Left kidney (tissue), 1 donor: ENCODE measurements at regions not wholly inside any gene's neighbourhood (a gene's known extent, or its start where the extent isn't known, plus 50 kb on each side); places are given as distances from the start of the nearest gene placed in this dataset.
A peak's percentile ranks its signal among the peaks of the same experiment; 100 is the strongest.

Experiments
- DNase-seq: peaks from one replicate; pipeline ENCODE4 v3.0.0-alpha.2; 2013

- no peak for DNase-seq
Measured at GRCh38 chr14:71680736-71681387, 251.4 kb upstream of the RGS6 start.

- DNase-seq, result no peak
Measured at GRCh38 chr14:71682337-71682736, 249.9 kb upstream of the RGS6 start.

- DNase-seq, result no peak
Measured at GRCh38 chr14:71684323-71684722, 247.9 kb upstream of the RGS6 start.

- no peak for DNase-seq
Measured at GRCh38 chr14:71686677-71687076, 245.6 kb upstream of the RGS6 start.

- no peak for DNase-seq
Measured at GRCh38 chr14:71687166-71687831, 244.9 kb upstream of the RGS6 start.

GRCh38 chr14:71688576-71688975, 243.7 kb upstream of the RGS6 start:
- DNase-seq, result no peak

- no peak for DNase-seq
Measured at GRCh38 chr14:71690478-71690877, 241.8 kb upstream of the RGS6 start.

- no peak for DNase-seq
Measured at GRCh38 chr14:71692496-71692895, 239.7 kb upstream of the RGS6 start.

GRCh38 chr14:71693381-71693780, 238.8 kb upstream of the RGS6 start:
- no peak for DNase-seq

- DNase-seq, result no peak
Measured at GRCh38 chr14:71694591-71695530, 237.4 kb upstream of the RGS6 start.

GRCh38 chr14:71695611-71696350, 236.4 kb upstream of the RGS6 start:
- no peak for DNase-seq

- no peak for DNase-seq
Measured at GRCh38 chr14:71698027-71698426, 234.2 kb upstream of the RGS6 start.

GRCh38 chr14:71698673-71699072, 233.6 kb upstream of the RGS6 start:
- peak; percentile 58 for DNase-seq

GRCh38 chr14:71701990-71702389, 230.2 kb upstream of the RGS6 start:
- no peak for DNase-seq

- DNase-seq, result peak; percentile 41
Measured at GRCh38 chr14:71702786-71703185, 229.4 kb upstream of the RGS6 start.

GRCh38 chr14:71703477-71703876, 228.8 kb upstream of the RGS6 start:
- DNase-seq, result peak; percentile 50

GRCh38 chr14:71704210-71704609, 228.0 kb upstream of the RGS6 start:
- no peak for DNase-seq

- no peak for DNase-seq
Measured at GRCh38 chr14:71705460-71705859, 226.8 kb upstream of the RGS6 start.

- no peak for DNase-seq
Measured at GRCh38 chr14:71709076-71709475, 223.2 kb upstream of the RGS6 start.

GRCh38 chr14:71709987-71710386, 222.2 kb upstream of the RGS6 start:
- DNase-seq, result no peak

GRCh38 chr14:71711125-71711524, 221.1 kb upstream of the RGS6 start:
- no peak for DNase-seq

- DNase-seq, result no peak
Measured at GRCh38 chr14:71711619-71712018, 220.6 kb upstream of the RGS6 start.
